GM23338 (cell line): ENCODE measurements at regions not wholly inside any gene's neighbourhood (a gene's known extent, or its start where the extent isn't known, plus 50 kb on each side); places are given as distances from the start of the nearest gene placed in this dataset.

ENCODE experiments used
- ATAC-seq: fragments of 200-7000 bp; cut with Tn5 transposase; 3 replicates; pipeline ENCODE4 v1.9.1; 2020
- DNase-seq: peaks from one replicate; pipeline ENCODE4 v3.0.0-alpha.2; 2015; ENCODE audit warnings: low spot score
- H2AFZ ChIP-seq: fragments of 200-600 bp; sonication (generic); 2 replicates; pipeline ENCODE4 v1.8.0; 2016; ENCODE audit warnings: antibody characterized with exemption, mild to moderate bottlenecking, moderate library complexity
- H3F3A ChIP-seq: fragments of 200-600 bp; sonication (generic); replicated peaks from 2 replicates; pipeline ENCODE4 v1.8.0; 2017; ENCODE audit warnings: antibody characterized with exemption, mixed run types, low read depth
- H3K27ac ChIP-seq: fragments of 200-600 bp; sonication (generic); 2 replicates; pipeline ENCODE4 v1.6.1; 2016; ENCODE audit warnings: low read depth
- H3K27me3 ChIP-seq: fragments of 200-600 bp; sonication (generic); 2 replicates; pipeline ENCODE4 v1.8.0; 2016; ENCODE audit warnings: mild to moderate bottlenecking, mixed run types, moderate library complexity; ENCODE audit not compliant: insufficient read depth
- H3K36me3 ChIP-seq: fragments of 200-600 bp; sonication (generic); 2 replicates; pipeline ENCODE4 v1.8.0; 2016; ENCODE audit warnings: mild to moderate bottlenecking; ENCODE audit not compliant: insufficient read depth
- H3K4me1 ChIP-seq: fragments of 200-600 bp; sonication (generic); 2 replicates; pipeline ENCODE4 v1.8.0; 2016; ENCODE audit warnings: mild to moderate bottlenecking, moderate library complexity; ENCODE audit not compliant: insufficient read depth
- H3K4me2 ChIP-seq: fragments of 200-600 bp; sonication (generic); 2 replicates; pipeline ENCODE4 v1.7.1; 2017; ENCODE audit warnings: mixed run types
- H3K4me3 ChIP-seq: fragments of 200-600 bp; sonication (generic); 2 replicates; pipeline ENCODE4 v1.6.1; 2016; ENCODE audit warnings: mixed run types
- H3K79me2 ChIP-seq: fragments of 200-600 bp; sonication (generic); replicated peaks from 2 replicates; pipeline ENCODE4 v1.8.0; 2017; ENCODE audit warnings: mild to moderate bottlenecking; ENCODE audit not compliant: insufficient read depth
- H3K9me2 ChIP-seq: fragments of 200-600 bp; sonication (generic); 2 replicates; pipeline ENCODE4 v1.8.0; 2017; ENCODE audit not compliant: insufficient read depth
- H4K20me1 ChIP-seq: fragments of 200-600 bp; sonication (generic); replicated peaks from 2 replicates; pipeline ENCODE4 v1.8.0; 2017; ENCODE audit warnings: mild to moderate bottlenecking; ENCODE audit not compliant: insufficient read depth
- H3K27ac Mint-ChIP-seq: 2 replicates; pipeline ENCODE4 v1.8.0; 2020; ENCODE audit warnings: inconsistent platforms, mild to moderate bottlenecking, moderate library complexity, mixed read lengths
- H3K27me3 Mint-ChIP-seq: 3 replicates; pipeline ENCODE4 v1.8.0; 2022; ENCODE audit warnings: low read depth, mild to moderate bottlenecking, moderate library complexity, mixed read lengths, inconsistent platforms; ENCODE audit not compliant: insufficient read depth, poor library complexity
- H3K36me3 Mint-ChIP-seq: 3 replicates; pipeline ENCODE4 v1.8.0; 2021; ENCODE audit warnings: low read depth, mild to moderate bottlenecking, inconsistent platforms, moderate library complexity, mixed read lengths
- H3K4me1 Mint-ChIP-seq: 3 replicates; pipeline ENCODE4 v1.8.0; 2020; ENCODE audit warnings: mild to moderate bottlenecking, inconsistent platforms, mixed read lengths
- H3K4me3 Mint-ChIP-seq: 3 replicates; pipeline ENCODE4 v1.8.0; 2021; ENCODE audit warnings: moderate library complexity, mild to moderate bottlenecking, inconsistent platforms, mixed read lengths
- H3K9me3 Mint-ChIP-seq: 3 replicates; pipeline ENCODE4 v1.8.0; 2020; ENCODE audit warnings: moderate library complexity, mild to moderate bottlenecking, inconsistent platforms, mixed read lengths
- CREB1 ChIP-seq: fragments of 250-450 bp; sonication (Bioruptor Pico); IDR thresholded peaks from 2 replicates; pipeline ENCODE4 v1.5.0; 2020; ENCODE audit warnings: low read depth, mild to moderate bottlenecking, moderate library complexity
- TF ChIP-seq, protein P1 (sequence below): fragments of 250-450 bp; sonication (Bioruptor Pico); IDR thresholded peaks from 2 replicates; pipeline ENCODE4 v1.5.0; 2020; ENCODE audit warnings: mild to moderate bottlenecking, moderate library complexity
- TF ChIP-seq, protein P2 (sequence below): IDR thresholded peaks from 2 replicates; pipeline ENCODE4 v1.6.1; 2016; ENCODE audit warnings: antibody characterized with exemption
- TF ChIP-seq, protein P3 (sequence below): IDR thresholded peaks from one replicate; pipeline ENCODE4 v1.6.1; 2018; ENCODE audit warnings: antibody characterized with exemption; ENCODE audit not compliant: unreplicated experiment

DNA sequence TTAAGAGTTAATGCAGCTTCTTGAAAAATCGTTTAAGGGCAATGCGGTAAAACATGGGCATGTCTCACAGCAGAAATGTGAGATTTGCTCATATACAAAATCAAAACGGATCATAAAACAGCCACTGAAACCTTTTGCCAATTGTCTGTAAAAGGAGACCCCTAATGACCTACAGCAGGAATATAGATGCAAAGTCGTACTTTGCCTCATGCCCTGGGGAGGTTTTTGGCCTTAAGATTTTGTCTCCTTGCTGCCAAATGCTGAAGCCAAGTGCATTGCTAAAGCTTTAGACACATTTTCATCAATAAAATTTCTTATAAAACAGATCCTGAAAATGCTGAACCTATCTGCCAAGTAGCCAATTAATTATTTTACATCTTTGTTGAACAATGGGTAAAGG lies 226.9 kb downstream of the TGFB2 start:
- no peaks in the 10 kb centered on the region for H3K9me3 Mint-ChIP-seq
- no peaks in the 10 kb centered on the region for H3K79me2 ChIP-seq
- H3K27me3 Mint-ChIP-seq, result peaks cover 5% of the 10 kb centered on the region
- peaks cover 4% of the 10 kb centered on the region; the same call in 1 of the 3 replicates for H3K4me1 Mint-ChIP-seq
- no peak for DNase-seq
- H3F3A ChIP-seq, result no peaks in the 10 kb centered on the region
- no peak for ATAC-seq
- peak overlapping the region; percentile 39 for H2AFZ ChIP-seq
- no peaks in the 10 kb centered on the region for H3K36me3 Mint-ChIP-seq
- no peak overlapping the region for H3K4me2 ChIP-seq
- H3K27ac ChIP-seq, result no peak overlapping the region
- no peaks in the 10 kb centered on the region for H3K9me2 ChIP-seq
- no peak overlapping the region for H3K4me3 Mint-ChIP-seq
- TF ChIP-seq, protein P1, sequence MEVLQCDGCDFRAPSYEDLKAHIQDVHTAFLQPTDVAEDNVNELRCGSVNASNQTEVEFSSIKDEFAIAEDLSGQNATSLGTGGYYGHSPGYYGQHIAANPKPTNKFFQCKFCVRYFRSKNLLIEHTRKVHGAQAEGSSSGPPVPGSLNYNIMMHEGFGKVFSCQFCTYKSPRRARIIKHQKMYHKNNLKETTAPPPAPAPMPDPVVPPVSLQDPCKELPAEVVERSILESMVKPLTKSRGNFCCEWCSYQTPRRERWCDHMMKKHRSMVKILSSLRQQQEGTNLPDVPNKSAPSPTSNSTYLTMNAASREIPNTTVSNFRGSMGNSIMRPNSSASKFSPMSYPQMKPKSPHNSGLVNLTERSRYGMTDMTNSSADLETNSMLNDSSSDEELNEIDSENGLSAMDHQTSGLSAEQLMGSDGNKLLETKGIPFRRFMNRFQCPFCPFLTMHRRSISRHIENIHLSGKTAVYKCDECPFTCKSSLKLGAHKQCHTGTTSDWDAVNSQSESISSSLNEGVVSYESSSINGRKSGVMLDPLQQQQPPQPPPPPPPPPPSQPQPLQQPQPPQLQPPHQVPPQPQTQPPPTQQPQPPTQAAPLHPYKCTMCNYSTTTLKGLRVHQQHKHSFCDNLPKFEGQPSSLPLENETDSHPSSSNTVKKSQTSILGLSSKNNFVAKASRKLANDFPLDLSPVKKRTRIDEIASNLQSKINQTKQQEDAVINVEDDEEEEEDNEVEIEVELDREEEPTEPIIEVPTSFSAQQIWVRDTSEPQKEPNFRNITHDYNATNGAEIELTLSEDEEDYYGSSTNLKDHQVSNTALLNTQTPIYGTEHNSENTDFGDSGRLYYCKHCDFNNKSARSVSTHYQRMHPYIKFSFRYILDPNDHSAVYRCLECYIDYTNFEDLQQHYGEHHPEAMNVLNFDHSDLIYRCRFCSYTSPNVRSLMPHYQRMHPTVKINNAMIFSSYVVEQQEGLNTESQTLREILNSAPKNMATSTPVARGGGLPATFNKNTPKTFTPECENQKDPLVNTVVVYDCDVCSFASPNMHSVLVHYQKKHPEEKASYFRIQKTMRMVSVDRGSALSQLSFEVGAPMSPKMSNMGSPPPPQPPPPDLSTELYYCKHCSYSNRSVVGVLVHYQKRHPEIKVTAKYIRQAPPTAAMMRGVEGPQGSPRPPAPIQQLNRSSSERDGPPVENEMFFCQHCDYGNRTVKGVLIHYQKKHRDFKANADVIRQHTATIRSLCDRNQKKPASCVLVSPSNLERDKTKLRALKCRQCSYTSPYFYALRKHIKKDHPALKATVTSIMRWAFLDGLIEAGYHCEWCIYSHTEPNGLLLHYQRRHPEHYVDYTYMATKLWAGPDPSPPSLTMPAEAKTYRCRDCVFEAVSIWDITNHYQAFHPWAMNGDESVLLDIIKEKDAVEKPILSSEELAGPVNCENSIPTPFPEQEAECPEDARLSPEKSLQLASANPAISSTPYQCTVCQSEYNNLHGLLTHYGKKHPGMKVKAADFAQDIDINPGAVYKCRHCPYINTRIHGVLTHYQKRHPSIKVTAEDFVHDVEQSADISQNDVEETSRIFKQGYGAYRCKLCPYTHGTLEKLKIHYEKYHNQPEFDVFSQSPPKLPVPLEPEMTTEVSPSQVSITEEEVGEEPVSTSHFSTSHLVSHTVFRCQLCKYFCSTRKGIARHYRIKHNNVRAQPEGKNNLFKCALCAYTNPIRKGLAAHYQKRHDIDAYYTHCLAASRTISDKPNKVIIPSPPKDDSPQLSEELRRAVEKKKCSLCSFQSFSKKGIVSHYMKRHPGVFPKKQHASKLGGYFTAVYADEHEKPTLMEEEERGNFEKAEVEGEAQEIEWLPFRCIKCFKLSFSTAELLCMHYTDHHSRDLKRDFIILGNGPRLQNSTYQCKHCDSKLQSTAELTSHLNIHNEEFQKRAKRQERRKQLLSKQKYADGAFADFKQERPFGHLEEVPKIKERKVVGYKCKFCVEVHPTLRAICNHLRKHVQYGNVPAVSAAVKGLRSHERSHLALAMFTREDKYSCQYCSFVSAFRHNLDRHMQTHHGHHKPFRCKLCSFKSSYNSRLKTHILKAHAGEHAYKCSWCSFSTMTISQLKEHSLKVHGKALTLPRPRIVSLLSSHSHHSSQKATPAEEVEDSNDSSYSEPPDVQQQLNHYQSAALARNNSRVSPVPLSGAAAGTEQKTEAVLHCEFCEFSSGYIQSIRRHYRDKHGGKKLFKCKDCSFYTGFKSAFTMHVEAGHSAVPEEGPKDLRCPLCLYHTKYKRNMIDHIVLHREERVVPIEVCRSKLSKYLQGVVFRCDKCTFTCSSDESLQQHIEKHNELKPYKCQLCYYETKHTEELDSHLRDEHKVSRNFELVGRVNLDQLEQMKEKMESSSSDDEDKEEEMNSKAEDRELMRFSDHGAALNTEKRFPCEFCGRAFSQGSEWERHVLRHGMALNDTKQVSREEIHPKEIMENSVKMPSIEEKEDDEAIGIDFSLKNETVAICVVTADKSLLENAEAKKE (CRISPR knock-in tag), result no peak
- TF ChIP-seq, protein P2, sequence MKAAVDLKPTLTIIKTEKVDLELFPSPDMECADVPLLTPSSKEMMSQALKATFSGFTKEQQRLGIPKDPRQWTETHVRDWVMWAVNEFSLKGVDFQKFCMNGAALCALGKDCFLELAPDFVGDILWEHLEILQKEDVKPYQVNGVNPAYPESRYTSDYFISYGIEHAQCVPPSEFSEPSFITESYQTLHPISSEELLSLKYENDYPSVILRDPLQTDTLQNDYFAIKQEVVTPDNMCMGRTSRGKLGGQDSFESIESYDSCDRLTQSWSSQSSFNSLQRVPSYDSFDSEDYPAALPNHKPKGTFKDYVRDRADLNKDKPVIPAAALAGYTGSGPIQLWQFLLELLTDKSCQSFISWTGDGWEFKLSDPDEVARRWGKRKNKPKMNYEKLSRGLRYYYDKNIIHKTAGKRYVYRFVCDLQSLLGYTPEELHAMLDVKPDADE, result no peak
- TF ChIP-seq, protein P3, sequence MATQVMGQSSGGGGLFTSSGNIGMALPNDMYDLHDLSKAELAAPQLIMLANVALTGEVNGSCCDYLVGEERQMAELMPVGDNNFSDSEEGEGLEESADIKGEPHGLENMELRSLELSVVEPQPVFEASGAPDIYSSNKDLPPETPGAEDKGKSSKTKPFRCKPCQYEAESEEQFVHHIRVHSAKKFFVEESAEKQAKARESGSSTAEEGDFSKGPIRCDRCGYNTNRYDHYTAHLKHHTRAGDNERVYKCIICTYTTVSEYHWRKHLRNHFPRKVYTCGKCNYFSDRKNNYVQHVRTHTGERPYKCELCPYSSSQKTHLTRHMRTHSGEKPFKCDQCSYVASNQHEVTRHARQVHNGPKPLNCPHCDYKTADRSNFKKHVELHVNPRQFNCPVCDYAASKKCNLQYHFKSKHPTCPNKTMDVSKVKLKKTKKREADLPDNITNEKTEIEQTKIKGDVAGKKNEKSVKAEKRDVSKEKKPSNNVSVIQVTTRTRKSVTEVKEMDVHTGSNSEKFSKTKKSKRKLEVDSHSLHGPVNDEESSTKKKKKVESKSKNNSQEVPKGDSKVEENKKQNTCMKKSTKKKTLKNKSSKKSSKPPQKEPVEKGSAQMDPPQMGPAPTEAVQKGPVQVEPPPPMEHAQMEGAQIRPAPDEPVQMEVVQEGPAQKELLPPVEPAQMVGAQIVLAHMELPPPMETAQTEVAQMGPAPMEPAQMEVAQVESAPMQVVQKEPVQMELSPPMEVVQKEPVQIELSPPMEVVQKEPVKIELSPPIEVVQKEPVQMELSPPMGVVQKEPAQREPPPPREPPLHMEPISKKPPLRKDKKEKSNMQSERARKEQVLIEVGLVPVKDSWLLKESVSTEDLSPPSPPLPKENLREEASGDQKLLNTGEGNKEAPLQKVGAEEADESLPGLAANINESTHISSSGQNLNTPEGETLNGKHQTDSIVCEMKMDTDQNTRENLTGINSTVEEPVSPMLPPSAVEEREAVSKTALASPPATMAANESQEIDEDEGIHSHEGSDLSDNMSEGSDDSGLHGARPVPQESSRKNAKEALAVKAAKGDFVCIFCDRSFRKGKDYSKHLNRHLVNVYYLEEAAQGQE, result no peak
- TF ChIP-seq CREB1 (CRISPR knock-in tag), result no peak
- H3K36me3 ChIP-seq, result no peaks in the 10 kb centered on the region
- no peaks in the 10 kb centered on the region for H3K27me3 ChIP-seq
- H3K4me3 ChIP-seq, result no peak overlapping the region
- H3K27ac Mint-ChIP-seq, result no peak overlapping the region
- no peaks in the 10 kb centered on the region for H4K20me1 ChIP-seq
- H3K4me1 ChIP-seq, result peaks cover 11% of the 10 kb centered on the region; the same call in 1 of the 2 replicates
